Activated T-cell treated with anti-CD3 and anti-CD28 coated beads, Interleukin-2, amount 50 U/mL, for 72 hours (primary cell): ENCODE measurements at regions not wholly inside any gene's neighbourhood (a gene's known extent, or its start where the extent isn't known, plus 50 kb on each side); places are given as distances from the start of the nearest gene placed in this dataset.
"Not testable (repeated sequence)": the region's sequence is repeated elsewhere in the genome, so short reads cannot be mapped to it uniquely, and the experiment has no call there.

Experiments
- ATAC-seq, 2 donors: fragments of 150-1000 bp; cut with Tn5 transposase; replicated peaks in 1 of 2; 2 replicates each; pipeline ENCODE4 v1.10.0; 2021; ENCODE audit warnings: moderate library complexity in 2 of 2, mild to moderate bottlenecking in 1 of 2
- DNase-seq, 2 donors: peaks; one replicate each; pipeline ENCODE4 v3.0.0; 2021 to 2022; ENCODE audit warnings: mixed read lengths in 1 of 2
- H3K27ac Mint-ChIP-seq: one replicate; pipeline ENCODE4 v1.8.0; 2022; ENCODE audit warnings: mild to moderate bottlenecking, moderate library complexity, mixed read lengths
- H3K27me3 Mint-ChIP-seq: one replicate; pipeline ENCODE4 v1.8.0; 2022; ENCODE audit warnings: low read depth, mixed read lengths
- H3K36me3 Mint-ChIP-seq, 2 donors: one replicate each; pipeline ENCODE4 v1.8.0; 2022; ENCODE audit warnings: mixed read lengths in 2 of 2, mild to moderate bottlenecking in 1 of 2; ENCODE audit not compliant: insufficient read depth in 2 of 2
- H3K4me1 Mint-ChIP-seq: one replicate; pipeline ENCODE4 v1.8.0; 2022; ENCODE audit warnings: low read depth, mixed read lengths
- H3K4me3 Mint-ChIP-seq, 2 donors: one replicate each; pipeline ENCODE4 v1.8.0; 2022; ENCODE audit warnings: mild to moderate bottlenecking in 2 of 2, mixed read lengths in 2 of 2, moderate library complexity in 2 of 2
- H3K9me3 Mint-ChIP-seq, 2 donors: one replicate each; pipeline ENCODE4 v1.8.0; 2022; ENCODE audit warnings: mixed read lengths in 2 of 2

- no peaks in the 10 kb centered on the region for H3K27me3 Mint-ChIP-seq
- H3K36me3 Mint-ChIP-seq = no peaks in the 10 kb centered on the region
- no peak overlapping the region for H3K4me3 Mint-ChIP-seq
- H3K9me3 Mint-ChIP-seq = peaks cover 2% of the 10 kb centered on the region in 2 donors
- no peak for ATAC-seq
- H3K4me1 Mint-ChIP-seq = no peaks in the 10 kb centered on the region
- no peak for DNase-seq
- H3K27ac Mint-ChIP-seq = no peak overlapping the region
Observed at GRCh38 chr7:97313900-97314299, 196.4 kb downstream of the SDHAF3 start.

GRCh38 chr7:97317575-97317974, 200.1 kb downstream of the SDHAF3 start:
- Mint-ChIP-seq H3K9me3 (peaks cover 0 to 2% of the 10 kb centered on the region in 2 donors), H3K4me1 (no peaks in the 10 kb centered on the region), H3K27me3 (no peaks in the 10 kb centered on the region), H3K27ac (no peak overlapping the region), H3K36me3 (no peaks in the 10 kb centered on the region), H3K4me3 (no peak overlapping the region)
- ATAC-seq = no peak
- no peak for DNase-seq

- not testable (repeated sequence) for H3K36me3 Mint-ChIP-seq, DNase-seq, H3K27ac Mint-ChIP-seq, H3K27me3 Mint-ChIP-seq, H3K4me1 Mint-ChIP-seq, ATAC-seq, H3K9me3 Mint-ChIP-seq, H3K4me3 Mint-ChIP-seq
Observed at GRCh38 chr7:97329871-97330270, 212.4 kb downstream of the SDHAF3 start.

GRCh38 chr7:97337849-97338248, 220.4 kb downstream of the SDHAF3 start:
- Mint-ChIP-seq H3K27ac (no peak overlapping the region), H3K36me3 (no peaks in the 10 kb centered on the region), H3K27me3 (no peaks in the 10 kb centered on the region), H3K9me3 (peaks cover 2 to 4% of the 10 kb centered on the region in 2 donors), H3K4me3 (no peak overlapping the region), H3K4me1 (no peaks in the 10 kb centered on the region)
- no peak for DNase-seq
- no peak for ATAC-seq

GRCh38 chr7:97342512-97342911, 225.0 kb downstream of the SDHAF3 start:
- no peaks in the 10 kb centered on the region for H3K27me3 Mint-ChIP-seq
- no peaks in the 10 kb centered on the region for H3K36me3 Mint-ChIP-seq
- H3K9me3 Mint-ChIP-seq = peaks cover 2 to 4% of the 10 kb centered on the region in 2 donors
- no peak overlapping the region for H3K27ac Mint-ChIP-seq
- H3K4me1 Mint-ChIP-seq = no peaks in the 10 kb centered on the region
- DNase-seq = no peak
- no peak overlapping the region for H3K4me3 Mint-ChIP-seq
- ATAC-seq = no peak

- Mint-ChIP-seq H3K4me1 (no peaks in the 10 kb centered on the region), H3K27ac (no peak overlapping the region), H3K27me3 (no peaks in the 10 kb centered on the region), H3K36me3 (no peaks in the 10 kb centered on the region), H3K4me3 (no peak overlapping the region), H3K9me3 (peaks cover 0 to 2% of the 10 kb centered on the region in 2 donors)
- no peak for ATAC-seq
- DNase-seq = no peak
Observed at GRCh38 chr7:97346349-97346748, 228.9 kb downstream of the SDHAF3 start.

- ATAC-seq = no peak
- no peak overlapping the region for H3K4me3 Mint-ChIP-seq
- no peaks in the 10 kb centered on the region for H3K4me1 Mint-ChIP-seq
- H3K9me3 Mint-ChIP-seq = peaks cover 1 to 4% of the 10 kb centered on the region in 2 donors
- H3K36me3 Mint-ChIP-seq = no peaks in the 10 kb centered on the region
- no peak overlapping the region for H3K27ac Mint-ChIP-seq
- no peaks in the 10 kb centered on the region for H3K27me3 Mint-ChIP-seq
- no peak for DNase-seq
Observed at GRCh38 chr7:97351488-97351887, 234.0 kb downstream of the SDHAF3 start.

- H3K36me3 Mint-ChIP-seq = no peaks in the 10 kb centered on the region
- DNase-seq = no peak
Observed at GRCh38 chr7:97357459-97357858, 240.0 kb downstream of the SDHAF3 start.

GRCh38 chr7:97372882-97373281, 255.4 kb downstream of the SDHAF3 start:
- H3K27ac Mint-ChIP-seq = no peak overlapping the region
- H3K36me3 Mint-ChIP-seq = peaks cover 0 to 2% of the 10 kb centered on the region in 2 donors
- H3K4me3 Mint-ChIP-seq = no peak overlapping the region
- DNase-seq = no peak
- H3K4me1 Mint-ChIP-seq = no peaks in the 10 kb centered on the region
- peaks cover 0 to 3% of the 10 kb centered on the region in 2 donors for H3K9me3 Mint-ChIP-seq
- H3K27me3 Mint-ChIP-seq = no peaks in the 10 kb centered on the region
- ATAC-seq = no peak

More at GRCh38 chr7:97357459-97357858, 240.0 kb downstream of the SDHAF3 start:
- ATAC-seq = no peak
- Mint-ChIP-seq H3K27me3 (no peaks in the 10 kb centered on the region), H3K4me1 (no peaks in the 10 kb centered on the region), H3K4me3 (no peak overlapping the region), H3K27ac (no peak overlapping the region), H3K9me3 (peaks cover 0 to 1% of the 10 kb centered on the region in 2 donors)

GRCh38 chr7:97373736-97374135, 256.2 kb downstream of the SDHAF3 start:
- Mint-ChIP-seq H3K9me3 (no peaks in the 10 kb centered on the region), H3K27me3 (no peaks in the 10 kb centered on the region), H3K4me3 (no peak overlapping the region), H3K36me3 (no peaks in the 10 kb centered on the region), H3K4me1 (no peaks in the 10 kb centered on the region), H3K27ac (no peak overlapping the region)
- DNase-seq (no peak), ATAC-seq (no peak)

- no peak for ATAC-seq
- Mint-ChIP-seq H3K36me3 (no peaks in the 10 kb centered on the region), H3K4me1 (no peaks in the 10 kb centered on the region), H3K4me3 (no peak overlapping the region), H3K9me3 (no peaks in the 10 kb centered on the region), H3K27me3 (no peaks in the 10 kb centered on the region), H3K27ac (no peak overlapping the region)
- no peak for DNase-seq
Observed at GRCh38 chr7:97377713-97378112, 260.2 kb downstream of the SDHAF3 start.

- Mint-ChIP-seq H3K36me3 (no peaks in the 10 kb centered on the region), H3K4me1 (no peaks in the 10 kb centered on the region), H3K27me3 (no peaks in the 10 kb centered on the region), H3K4me3 (no peak overlapping the region), H3K27ac (no peak overlapping the region), H3K9me3 (no peaks in the 10 kb centered on the region)
- no peak for DNase-seq
- no peak for ATAC-seq
Observed at GRCh38 chr7:97381815-97382554, 264.5 kb downstream of the SDHAF3 start.

GRCh38 chr7:97390052-97390451, 272.6 kb downstream of the SDHAF3 start:
- Mint-ChIP-seq H3K4me1 (no peaks in the 10 kb centered on the region), H3K27ac (no peak overlapping the region), H3K36me3 (no peaks in the 10 kb centered on the region)

More at GRCh38 chr7:97390052-97390451, 272.6 kb downstream of the SDHAF3 start:
- Mint-ChIP-seq H3K9me3 (no peaks in the 10 kb centered on the region), H3K27me3 (no peaks in the 10 kb centered on the region), H3K4me3 (no peak overlapping the region)
- DNase-seq (no peak), ATAC-seq (no peak)
